H1 (cell line): ENCODE measurements at regions not wholly inside any gene's neighbourhood (a gene's known extent, or its start where the extent isn't known, plus 50 kb on each side); places are given as distances from the start of the nearest gene placed in this dataset.

Source experiments
- BCL11A ChIP-seq, 2 experiments: IDR thresholded peaks; one replicate each; pipeline ENCODE4 v1.6.1; 2011; ENCODE audit warnings: low read depth in 2 of 2, low read length in 2 of 2, mild to moderate bottlenecking in 2 of 2
- BRCA1 ChIP-seq: IDR thresholded peaks from 2 replicates; pipeline ENCODE4 v1.6.1; 2012; ENCODE audit warnings: low read depth, low read length, improper control_type of control experiment
- CEBPB ChIP-seq: IDR thresholded peaks from 2 replicates; pipeline ENCODE4 v1.6.1; 2012; ENCODE audit warnings: low read depth, low read length
- KDM4A ChIP-seq: IDR thresholded peaks from one replicate; pipeline ENCODE4 v1.7.1; 2012; ENCODE audit warnings: low read depth, mild to moderate bottlenecking, moderate library complexity, low read length, inconsistent platforms; ENCODE audit not compliant: severe bottlenecking
- POU5F1 ChIP-seq: IDR thresholded peaks from 2 replicates; pipeline ENCODE4 v1.6.1; 2011; ENCODE audit warnings: low read depth, mild to moderate bottlenecking, low read length, moderate library complexity
- SP1 ChIP-seq: IDR thresholded peaks from 2 replicates; pipeline ENCODE4 v1.6.1; 2011; ENCODE audit warnings: low read depth, low read length
- SRF ChIP-seq: IDR thresholded peaks from 2 replicates; pipeline ENCODE4 v1.6.1; 2011; ENCODE audit warnings: mild to moderate bottlenecking, low read depth, low read length, moderate library complexity
- SUZ12 ChIP-seq: fragments of 200-600 bp; sonication (generic); IDR thresholded peaks from 2 replicates; pipeline ENCODE4 v1.6.1; 2012; ENCODE audit warnings: mild to moderate bottlenecking, inconsistent platforms, low read length, moderate library complexity, mixed read lengths
- TCF12 ChIP-seq: IDR thresholded peaks from 2 replicates; pipeline ENCODE4 v1.6.1; 2011; ENCODE audit warnings: low read depth, mild to moderate bottlenecking, low read length
- TF ChIP-seq, protein P1 (sequence below): fragments of 300-600 bp; sonication (generic); IDR thresholded peaks from 2 replicates; pipeline ENCODE4 v1.7.1; 2012; ENCODE audit warnings: low read length, moderate library complexity, mild to moderate bottlenecking, inconsistent platforms; ENCODE audit not compliant: insufficient replicate concordance
- TF ChIP-seq, protein P2 (sequence below): IDR thresholded peaks from 2 replicates; pipeline ENCODE4 v1.6.1; 2011; ENCODE audit warnings: low read length, improper control_type of control experiment

DNA sequence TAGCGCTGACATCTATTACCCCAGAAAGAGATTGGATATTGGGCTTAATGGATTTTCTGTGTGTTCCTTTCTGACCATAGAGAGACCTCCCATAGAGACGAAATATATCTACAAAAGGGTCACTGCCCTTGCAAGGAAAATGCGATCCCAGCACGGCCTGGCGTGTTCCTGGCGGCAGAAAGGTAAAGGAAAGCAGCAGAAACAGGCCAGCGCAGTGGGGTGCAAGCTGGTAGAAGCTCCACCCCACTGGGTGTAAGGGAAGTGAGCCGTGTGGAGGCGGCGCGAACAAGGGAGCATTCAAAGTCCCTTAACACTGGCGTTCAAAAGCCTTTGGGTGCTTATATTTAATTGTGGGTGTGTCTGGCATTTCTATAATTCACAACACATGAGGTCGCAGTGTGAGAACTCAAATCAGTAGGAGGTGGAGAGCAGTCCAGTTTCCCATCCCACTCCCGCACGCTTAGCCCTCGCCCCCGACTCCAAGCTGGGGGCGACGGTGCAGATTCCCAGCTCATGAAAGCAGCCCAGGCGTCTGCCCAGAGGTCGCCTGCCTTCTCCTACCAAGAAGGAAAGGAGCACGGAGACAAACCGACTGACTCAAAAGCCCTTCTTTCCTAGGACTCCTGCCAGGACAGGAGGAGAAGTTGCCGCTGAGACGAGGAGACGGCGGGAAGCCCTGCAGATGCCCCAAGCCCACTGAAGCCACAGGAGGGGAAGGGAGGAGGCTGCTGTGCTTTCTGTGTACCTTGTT lies 478.4 kb downstream of the FOXO1 start (continued):
- TF ChIP-seq, protein P1, sequence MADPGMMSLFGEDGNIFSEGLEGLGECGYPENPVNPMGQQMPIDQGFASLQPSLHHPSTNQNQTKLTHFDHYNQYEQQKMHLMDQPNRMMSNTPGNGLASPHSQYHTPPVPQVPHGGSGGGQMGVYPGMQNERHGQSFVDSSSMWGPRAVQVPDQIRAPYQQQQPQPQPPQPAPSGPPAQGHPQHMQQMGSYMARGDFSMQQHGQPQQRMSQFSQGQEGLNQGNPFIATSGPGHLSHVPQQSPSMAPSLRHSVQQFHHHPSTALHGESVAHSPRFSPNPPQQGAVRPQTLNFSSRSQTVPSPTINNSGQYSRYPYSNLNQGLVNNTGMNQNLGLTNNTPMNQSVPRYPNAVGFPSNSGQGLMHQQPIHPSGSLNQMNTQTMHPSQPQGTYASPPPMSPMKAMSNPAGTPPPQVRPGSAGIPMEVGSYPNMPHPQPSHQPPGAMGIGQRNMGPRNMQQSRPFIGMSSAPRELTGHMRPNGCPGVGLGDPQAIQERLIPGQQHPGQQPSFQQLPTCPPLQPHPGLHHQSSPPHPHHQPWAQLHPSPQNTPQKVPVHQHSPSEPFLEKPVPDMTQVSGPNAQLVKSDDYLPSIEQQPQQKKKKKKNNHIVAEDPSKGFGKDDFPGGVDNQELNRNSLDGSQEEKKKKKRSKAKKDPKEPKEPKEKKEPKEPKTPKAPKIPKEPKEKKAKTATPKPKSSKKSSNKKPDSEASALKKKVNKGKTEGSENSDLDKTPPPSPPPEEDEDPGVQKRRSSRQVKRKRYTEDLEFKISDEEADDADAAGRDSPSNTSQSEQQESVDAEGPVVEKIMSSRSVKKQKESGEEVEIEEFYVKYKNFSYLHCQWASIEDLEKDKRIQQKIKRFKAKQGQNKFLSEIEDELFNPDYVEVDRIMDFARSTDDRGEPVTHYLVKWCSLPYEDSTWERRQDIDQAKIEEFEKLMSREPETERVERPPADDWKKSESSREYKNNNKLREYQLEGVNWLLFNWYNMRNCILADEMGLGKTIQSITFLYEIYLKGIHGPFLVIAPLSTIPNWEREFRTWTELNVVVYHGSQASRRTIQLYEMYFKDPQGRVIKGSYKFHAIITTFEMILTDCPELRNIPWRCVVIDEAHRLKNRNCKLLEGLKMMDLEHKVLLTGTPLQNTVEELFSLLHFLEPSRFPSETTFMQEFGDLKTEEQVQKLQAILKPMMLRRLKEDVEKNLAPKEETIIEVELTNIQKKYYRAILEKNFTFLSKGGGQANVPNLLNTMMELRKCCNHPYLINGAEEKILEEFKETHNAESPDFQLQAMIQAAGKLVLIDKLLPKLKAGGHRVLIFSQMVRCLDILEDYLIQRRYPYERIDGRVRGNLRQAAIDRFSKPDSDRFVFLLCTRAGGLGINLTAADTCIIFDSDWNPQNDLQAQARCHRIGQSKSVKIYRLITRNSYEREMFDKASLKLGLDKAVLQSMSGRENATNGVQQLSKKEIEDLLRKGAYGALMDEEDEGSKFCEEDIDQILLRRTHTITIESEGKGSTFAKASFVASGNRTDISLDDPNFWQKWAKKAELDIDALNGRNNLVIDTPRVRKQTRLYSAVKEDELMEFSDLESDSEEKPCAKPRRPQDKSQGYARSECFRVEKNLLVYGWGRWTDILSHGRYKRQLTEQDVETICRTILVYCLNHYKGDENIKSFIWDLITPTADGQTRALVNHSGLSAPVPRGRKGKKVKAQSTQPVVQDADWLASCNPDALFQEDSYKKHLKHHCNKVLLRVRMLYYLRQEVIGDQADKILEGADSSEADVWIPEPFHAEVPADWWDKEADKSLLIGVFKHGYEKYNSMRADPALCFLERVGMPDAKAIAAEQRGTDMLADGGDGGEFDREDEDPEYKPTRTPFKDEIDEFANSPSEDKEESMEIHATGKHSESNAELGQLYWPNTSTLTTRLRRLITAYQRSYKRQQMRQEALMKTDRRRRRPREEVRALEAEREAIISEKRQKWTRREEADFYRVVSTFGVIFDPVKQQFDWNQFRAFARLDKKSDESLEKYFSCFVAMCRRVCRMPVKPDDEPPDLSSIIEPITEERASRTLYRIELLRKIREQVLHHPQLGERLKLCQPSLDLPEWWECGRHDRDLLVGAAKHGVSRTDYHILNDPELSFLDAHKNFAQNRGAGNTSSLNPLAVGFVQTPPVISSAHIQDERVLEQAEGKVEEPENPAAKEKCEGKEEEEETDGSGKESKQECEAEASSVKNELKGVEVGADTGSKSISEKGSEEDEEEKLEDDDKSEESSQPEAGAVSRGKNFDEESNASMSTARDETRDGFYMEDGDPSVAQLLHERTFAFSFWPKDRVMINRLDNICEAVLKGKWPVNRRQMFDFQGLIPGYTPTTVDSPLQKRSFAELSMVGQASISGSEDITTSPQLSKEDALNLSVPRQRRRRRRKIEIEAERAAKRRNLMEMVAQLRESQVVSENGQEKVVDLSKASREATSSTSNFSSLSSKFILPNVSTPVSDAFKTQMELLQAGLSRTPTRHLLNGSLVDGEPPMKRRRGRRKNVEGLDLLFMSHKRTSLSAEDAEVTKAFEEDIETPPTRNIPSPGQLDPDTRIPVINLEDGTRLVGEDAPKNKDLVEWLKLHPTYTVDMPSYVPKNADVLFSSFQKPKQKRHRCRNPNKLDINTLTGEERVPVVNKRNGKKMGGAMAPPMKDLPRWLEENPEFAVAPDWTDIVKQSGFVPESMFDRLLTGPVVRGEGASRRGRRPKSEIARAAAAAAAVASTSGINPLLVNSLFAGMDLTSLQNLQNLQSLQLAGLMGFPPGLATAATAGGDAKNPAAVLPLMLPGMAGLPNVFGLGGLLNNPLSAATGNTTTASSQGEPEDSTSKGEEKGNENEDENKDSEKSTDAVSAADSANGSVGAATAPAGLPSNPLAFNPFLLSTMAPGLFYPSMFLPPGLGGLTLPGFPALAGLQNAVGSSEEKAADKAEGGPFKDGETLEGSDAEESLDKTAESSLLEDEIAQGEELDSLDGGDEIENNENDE, result no peak
- TF ChIP-seq SP1, result no peak
- no peak for TF ChIP-seq BCL11A (IDR thresholded peaks at IDR 0.05; ENCODE audit: low read depth in 2 of 2, low read length in 2 of 2)
- no peak for TF ChIP-seq BRCA1
- no peak for TF ChIP-seq TCF12
- no peak for TF ChIP-seq KDM4A
- TF ChIP-seq, protein P2, sequence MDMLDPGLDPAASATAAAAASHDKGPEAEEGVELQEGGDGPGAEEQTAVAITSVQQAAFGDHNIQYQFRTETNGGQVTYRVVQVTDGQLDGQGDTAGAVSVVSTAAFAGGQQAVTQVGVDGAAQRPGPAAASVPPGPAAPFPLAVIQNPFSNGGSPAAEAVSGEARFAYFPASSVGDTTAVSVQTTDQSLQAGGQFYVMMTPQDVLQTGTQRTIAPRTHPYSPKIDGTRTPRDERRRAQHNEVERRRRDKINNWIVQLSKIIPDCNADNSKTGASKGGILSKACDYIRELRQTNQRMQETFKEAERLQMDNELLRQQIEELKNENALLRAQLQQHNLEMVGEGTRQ, result no peak
- TF ChIP-seq POU5F1, result no peak
- no peak for TF ChIP-seq SUZ12
- no peak for TF ChIP-seq CEBPB
- TF ChIP-seq SRF, result no peak
